Calu3 (cell line): ENCODE measurements at regions not wholly inside any gene's neighbourhood (a gene's known extent, or its start where the extent isn't known, plus 50 kb on each side); places are given as distances from the start of the nearest gene placed in this dataset.

Source experiments
- BruUV-seq: library from RNA; stranded (reverse); fragments of 400-500 nt; replicated peaks from 2 replicates; lab custom pipeline; 2021; lab: Mats Ljungman, UMichigan
- CTCF ChIA-PET: fragments of 300-600 bp; sonication (Branson Sonifier 250); formaldehyde crosslinking; loops from one replicate; lab custom pipeline; 2022; ENCODE audit warnings: antibody characterized with exemption; lab: Charles Lee
- DNase-seq: peaks from one replicate; pipeline ENCODE4 v3.0.0; 2022
- H3K27ac Mint-ChIP-seq: one replicate; pipeline ENCODE4 v1.8.0; 2022; ENCODE audit warnings: mixed read lengths; ENCODE audit not compliant: unreplicated experiment
- H3K27me3 Mint-ChIP-seq: one replicate; pipeline ENCODE4 v1.8.0; 2022; ENCODE audit warnings: mixed read lengths; ENCODE audit not compliant: unreplicated experiment
- H3K36me3 Mint-ChIP-seq: one replicate; pipeline ENCODE4 v1.8.0; 2022; ENCODE audit warnings: mild to moderate bottlenecking, moderate library complexity, mixed read lengths; ENCODE audit not compliant: insufficient read depth, unreplicated experiment
- H3K4me1 Mint-ChIP-seq: one replicate; pipeline ENCODE4 v1.8.0; 2022; ENCODE audit warnings: mild to moderate bottlenecking, low read depth, mixed read lengths; ENCODE audit not compliant: unreplicated experiment
- H3K4me3 Mint-ChIP-seq: one replicate; pipeline ENCODE4 v1.8.0; 2022; ENCODE audit warnings: mild to moderate bottlenecking, low read depth, moderate library complexity, mixed read lengths; ENCODE audit not compliant: unreplicated experiment
- H3K9me3 Mint-ChIP-seq: one replicate; pipeline ENCODE4 v1.8.0; 2022; ENCODE audit warnings: low read depth, mixed read lengths; ENCODE audit not compliant: unreplicated experiment
- intact Hi-C: fragments of 100-400 bp; cut with micrococcal nuclease; formaldehyde crosslinking; loops from one replicate; pipeline ENCODE4 v1.10.0; 2022; ENCODE audit not compliant: unreplicated experiment
- TF ChIP-seq, protein P1 (sequence below): fragments of 200-600 bp; IDR thresholded peaks from one replicate; pipeline ENCODE4 v1.8.0; 2022; ENCODE audit warnings: antibody characterized with exemption; ENCODE audit not compliant: unreplicated experiment

- DNase-seq: no peak
- CTCF ChIA-PET: interaction anchor here (0.6 kb wide), 1 partner anchor 17 kb away, joined by 3 read pairs; no protein-coding TSS in a partner anchor
- H3K9me3 Mint-ChIP-seq: peaks cover 14% of the 10 kb centered on the region
- intact Hi-C loops: no loop called here
- no TSS peak for BruUV-seq
- H3K27me3 Mint-ChIP-seq: no peaks in the 10 kb centered on the region
- H3K4me3 Mint-ChIP-seq: no peak overlapping the region
- no peak overlapping the region for H3K27ac Mint-ChIP-seq
- TF ChIP-seq, protein P1, sequence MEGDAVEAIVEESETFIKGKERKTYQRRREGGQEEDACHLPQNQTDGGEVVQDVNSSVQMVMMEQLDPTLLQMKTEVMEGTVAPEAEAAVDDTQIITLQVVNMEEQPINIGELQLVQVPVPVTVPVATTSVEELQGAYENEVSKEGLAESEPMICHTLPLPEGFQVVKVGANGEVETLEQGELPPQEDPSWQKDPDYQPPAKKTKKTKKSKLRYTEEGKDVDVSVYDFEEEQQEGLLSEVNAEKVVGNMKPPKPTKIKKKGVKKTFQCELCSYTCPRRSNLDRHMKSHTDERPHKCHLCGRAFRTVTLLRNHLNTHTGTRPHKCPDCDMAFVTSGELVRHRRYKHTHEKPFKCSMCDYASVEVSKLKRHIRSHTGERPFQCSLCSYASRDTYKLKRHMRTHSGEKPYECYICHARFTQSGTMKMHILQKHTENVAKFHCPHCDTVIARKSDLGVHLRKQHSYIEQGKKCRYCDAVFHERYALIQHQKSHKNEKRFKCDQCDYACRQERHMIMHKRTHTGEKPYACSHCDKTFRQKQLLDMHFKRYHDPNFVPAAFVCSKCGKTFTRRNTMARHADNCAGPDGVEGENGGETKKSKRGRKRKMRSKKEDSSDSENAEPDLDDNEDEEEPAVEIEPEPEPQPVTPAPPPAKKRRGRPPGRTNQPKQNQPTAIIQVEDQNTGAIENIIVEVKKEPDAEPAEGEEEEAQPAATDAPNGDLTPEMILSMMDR: no peak
- H3K36me3 Mint-ChIP-seq: no peaks in the 10 kb centered on the region
- H3K4me1 Mint-ChIP-seq: no peaks in the 10 kb centered on the region
Observed at GRCh38 chr20:57970116-57970515, 258.3 kb downstream of the ANKRD60 start.

DNA sequence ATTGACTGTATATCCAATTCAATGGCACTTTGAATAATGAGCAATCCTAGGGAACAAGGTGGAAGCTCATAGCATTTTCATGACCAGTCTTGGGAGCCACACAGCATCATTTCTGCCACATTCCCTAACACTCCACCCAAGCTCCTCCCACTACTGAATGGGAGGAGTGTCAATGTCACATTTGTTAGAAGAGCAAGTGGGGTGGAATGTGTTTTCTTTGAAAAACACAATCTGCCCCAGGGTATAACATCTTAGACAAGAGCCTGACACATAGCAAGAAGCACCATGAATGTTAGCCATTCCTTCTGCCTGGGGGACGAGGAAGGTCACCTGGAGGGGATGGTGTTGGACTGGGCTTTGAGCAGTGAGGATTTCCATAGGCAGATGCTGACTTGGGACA lies 258.3 kb upstream of the PMEPA1 start:
- Mint-ChIP-seq H3K27ac (no peak overlapping the region), H3K9me3 (peaks cover 7% of the 10 kb centered on the region), H3K27me3 (no peaks in the 10 kb centered on the region), H3K36me3 (no peaks in the 10 kb centered on the region), H3K4me1 (no peaks in the 10 kb centered on the region), H3K4me3 (no peak overlapping the region)
- no TSS peak for BruUV-seq
- TF ChIP-seq, protein P1: no peak
- DNase-seq: no peak
- CTCF ChIA-PET: no interaction called here
- intact Hi-C loops: no loop called here

- BruUV-seq: no TSS peak
- DNase-seq: no peak
- TF ChIP-seq, protein P1: no peak
- Mint-ChIP-seq H3K36me3 (no peaks in the 10 kb centered on the region), H3K4me1 (no peaks in the 10 kb centered on the region), H3K27me3 (no peaks in the 10 kb centered on the region), H3K9me3 (peaks cover 7% of the 10 kb centered on the region), H3K4me3 (no peak overlapping the region), H3K27ac (no peak overlapping the region)
- CTCF ChIA-PET: interaction anchor here (0.6 kb wide), 1 partner anchor 329 kb away, joined by 3 read pairs; no protein-coding TSS in a partner anchor
- intact Hi-C loops: no loop called here
Observed at GRCh38 chr20:57967364-57967763, 257.5 kb upstream of the PMEPA1 start.

- no TSS peak for BruUV-seq
- Mint-ChIP-seq H3K36me3 (no peaks in the 10 kb centered on the region), H3K9me3 (peaks cover 7% of the 10 kb centered on the region), H3K4me1 (no peaks in the 10 kb centered on the region), H3K4me3 (no peak overlapping the region), H3K27me3 (no peaks in the 10 kb centered on the region), H3K27ac (no peak overlapping the region)
- DNase-seq: no peak
- intact Hi-C loops: no loop called here
- TF ChIP-seq, protein P1: no peak
- CTCF ChIA-PET: no interaction called here
Observed at GRCh38 chr20:57966620-57967019, 256.8 kb upstream of the PMEPA1 start.
